ENCODE measurements at regions not wholly inside any gene's neighbourhood (a gene's known extent, or its start where the extent isn't known, plus 50 kb on each side); places are given as distances from the start of the nearest gene placed in this dataset.

DNA sequence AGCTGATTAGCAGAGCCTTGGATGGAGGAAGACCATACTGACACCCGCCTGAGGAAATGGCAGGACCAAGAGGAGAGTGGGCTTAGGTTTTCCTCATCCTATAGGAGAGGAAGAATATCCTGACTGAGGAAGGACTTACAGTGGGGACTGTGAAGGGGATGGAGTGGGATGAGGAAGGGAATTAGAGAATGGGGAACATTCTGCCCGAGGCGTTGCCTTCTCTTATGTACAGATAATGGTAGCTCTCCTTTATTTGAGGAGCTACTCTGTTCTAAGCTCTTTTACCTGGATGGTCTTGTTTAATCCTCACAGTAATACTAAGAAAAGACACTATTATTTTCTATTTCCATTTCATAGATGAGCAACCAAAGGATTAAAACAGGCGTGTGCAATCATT lies 56.0 kb downstream of the OLFML3 start:
- TF ChIP-seq POLR2A (IDR thresholded peaks at IDR 0.05; ENCODE audit: low read length) (no peak), GATA1 (IDR thresholded peaks at IDR 0.05; ENCODE audit: low read depth, low read length) (no peak)
